ENCODE measurements at regions not wholly inside any gene's neighbourhood (a gene's known extent, or its start where the extent isn't known, plus 50 kb on each side); places are given as distances from the start of the nearest gene placed in this dataset.

- TF ChIP-seq CTCF (IDR thresholded peaks at IDR 0.05; ENCODE audit: low read depth, low read length), result no peak
- Histone ChIP-seq H3K27me3 (ENCODE audit: control insufficient read depth, insufficient read depth, low read length) (no peaks in the 10 kb centered on the region), H3K4me3 (ENCODE audit: low read depth, low read length) (no peak overlapping the region), H3K9me3 (ENCODE audit: control insufficient read depth, insufficient read depth, low read length) (peaks cover 4% of the 10 kb centered on the region; the same call in 1 of the 2 replicates), H3K27ac (ENCODE audit: low read depth, low read length) (peak overlapping the region; percentile 34)
- ChIA-PET POLR2A (interaction anchor here (1.1 kb wide), 1 partner anchor 378 kb away, joined by 4 read pairs; the partner anchor contains the start of gene TLE4), CTCF (no interaction called here)
- DNase-seq (ENCODE audit: low read depth, low spot score), result no peak
Observed at GRCh38 chr9:79193501-79194223, 378.1 kb upstream of the TLE4 start.

GRCh38 chr9:79195879-79196278 lies 375.9 kb upstream of the TLE4 start:
- no peak for TF ChIP-seq CTCF (IDR thresholded peaks at IDR 0.05; ENCODE audit: low read depth, low read length)
- H3K4me3 ChIP-seq (ENCODE audit: low read depth, low read length), result no peak overlapping the region
- peaks cover 4% of the 10 kb centered on the region; the same call in 1 of the 2 replicates for H3K9me3 ChIP-seq (ENCODE audit: control insufficient read depth, insufficient read depth, low read length)
- DNase-seq (ENCODE audit: low read depth, low spot score), result peak; percentile 72
- H3K27me3 ChIP-seq (ENCODE audit: control insufficient read depth, insufficient read depth, low read length), result no peaks in the 10 kb centered on the region
- POLR2A ChIA-PET, result interaction anchor here (0.6 to 1.2 kb wide), 5 partner anchors 10 to 939 kb away, joined by 3 to 4 read pairs (median 3); partner anchors contain the start of gene TLE4
- CTCF ChIA-PET, result interaction anchor here (0.7 kb wide), 1 partner anchor 66 kb away, joined by 3 read pairs; no protein-coding TSS in a partner anchor
- H3K27ac ChIP-seq (ENCODE audit: low read depth, low read length), result no peak overlapping the region

DNA sequence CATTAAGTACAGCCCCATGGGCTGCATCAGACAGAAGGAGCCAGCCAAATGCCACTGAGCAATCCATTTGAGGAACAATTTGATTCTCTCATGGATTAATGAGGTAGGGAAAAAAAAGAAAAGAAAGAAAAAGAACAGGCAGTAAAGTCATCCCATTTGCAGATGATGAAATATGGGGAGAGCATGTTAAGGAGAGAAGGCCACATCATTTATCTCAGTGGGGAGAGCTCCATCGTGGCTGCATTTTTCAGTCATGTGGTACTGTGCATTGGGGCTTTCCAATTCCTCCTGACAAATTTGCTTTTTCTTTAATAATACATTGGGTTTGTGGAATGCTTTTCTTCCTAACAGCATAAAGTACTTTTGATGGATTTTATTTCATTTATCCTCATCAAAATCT lies 375.2 kb upstream of the TLE4 start:
- no peak for DNase-seq (ENCODE audit: low read depth, low spot score)
- TF ChIP-seq CTCF (IDR thresholded peaks at IDR 0.05; ENCODE audit: low read depth, low read length), result no peak
- peaks cover 4% of the 10 kb centered on the region; the same call in 1 of the 2 replicates for H3K9me3 ChIP-seq (ENCODE audit: control insufficient read depth, insufficient read depth, low read length)
- POLR2A ChIA-PET, result interaction anchor here (0.6 to 1.2 kb wide), 4 partner anchors 11 to 940 kb away, joined by 3 to 4 read pairs (median 3); partner anchors contain the start of gene TLE4
- CTCF ChIA-PET, result no interaction called here
- no peak overlapping the region for H3K4me3 ChIP-seq (ENCODE audit: low read depth, low read length)
- no peak overlapping the region for H3K27ac ChIP-seq (ENCODE audit: low read depth, low read length)
- H3K27me3 ChIP-seq (ENCODE audit: control insufficient read depth, insufficient read depth, low read length), result no peaks in the 10 kb centered on the region

DNA sequence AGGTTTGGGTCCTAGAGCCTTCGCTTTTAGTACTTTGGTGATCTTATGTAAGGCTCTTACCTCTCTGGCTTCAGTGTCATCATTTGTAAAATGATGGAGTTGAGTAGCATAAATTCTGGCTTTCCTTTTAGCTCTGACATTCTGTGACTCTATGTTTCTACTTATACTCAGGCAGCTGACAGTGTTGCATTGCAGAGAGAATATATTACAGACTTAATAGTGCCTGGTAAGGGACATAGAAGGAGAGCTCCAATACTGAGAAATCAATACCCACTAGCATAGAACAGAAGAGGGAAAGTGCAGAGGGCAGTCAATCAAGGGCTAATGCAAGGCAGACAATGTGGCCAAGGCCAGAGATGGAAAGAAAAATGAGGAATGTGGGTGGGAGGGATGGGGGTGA lies 371.4 kb upstream of the TLE4 start:
- Histone ChIP-seq H3K27me3 (ENCODE audit: control insufficient read depth, insufficient read depth, low read length) (no peaks in the 10 kb centered on the region), H3K9me3 (ENCODE audit: control insufficient read depth, insufficient read depth, low read length) (no peaks in the 10 kb centered on the region), H3K27ac (ENCODE audit: low read depth, low read length) (no peak overlapping the region), H3K4me3 (ENCODE audit: low read depth, low read length) (no peak overlapping the region)
- POLR2A ChIA-PET, result no interaction called here
- no peak for TF ChIP-seq CTCF (IDR thresholded peaks at IDR 0.05; ENCODE audit: low read depth, low read length)
- CTCF ChIA-PET, result no interaction called here
- DNase-seq (ENCODE audit: low read depth, low spot score), result no peak

DNA sequence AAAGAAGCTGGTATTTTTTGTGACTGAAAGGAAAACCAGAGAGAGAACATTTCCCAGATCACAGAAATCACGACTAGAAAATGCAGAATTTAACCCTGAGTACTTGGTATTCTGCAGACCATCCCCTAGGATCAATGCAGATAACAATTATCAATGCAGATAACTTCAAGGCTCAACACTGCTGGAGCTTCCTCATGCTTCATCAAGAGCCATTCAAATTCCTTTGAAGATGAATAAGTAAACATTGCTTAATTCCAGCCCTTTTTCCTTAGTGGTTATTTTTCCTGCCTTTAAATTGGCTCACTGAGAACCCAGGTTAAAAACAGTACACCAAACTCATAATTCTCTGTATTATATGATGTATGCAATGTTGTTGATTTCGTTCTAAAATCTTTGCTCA lies 370.1 kb upstream of the TLE4 start:
- ChIA-PET POLR2A (no interaction called here), CTCF (interaction anchor here (0.6 to 1.1 kb wide), 3 partner anchors 9 to 594 kb away, joined by 3 to 5 read pairs (median 4); no protein-coding TSS in a partner anchor)
- no peak for TF ChIP-seq CTCF (IDR thresholded peaks at IDR 0.05; ENCODE audit: low read depth, low read length)
- no peak for DNase-seq (ENCODE audit: low read depth, low spot score)
- Histone ChIP-seq H3K9me3 (ENCODE audit: control insufficient read depth, insufficient read depth, low read length) (no peaks in the 10 kb centered on the region), H3K27ac (ENCODE audit: low read depth, low read length) (no peak overlapping the region), H3K4me3 (ENCODE audit: low read depth, low read length) (no peak overlapping the region), H3K27me3 (ENCODE audit: control insufficient read depth, insufficient read depth, low read length) (no peaks in the 10 kb centered on the region)
